Activated T-helper 9 cell treated with anti-CD3 and anti-CD28 coated beads, Interleukin-2, amount 50 U/mL, for 16 hours (primary cell): ENCODE measurements at regions not wholly inside any gene's neighbourhood (a gene's known extent, or its start where the extent isn't known, plus 50 kb on each side); places are given as distances from the start of the nearest gene placed in this dataset.
"Not testable (repeated sequence)": the region's sequence is repeated elsewhere in the genome, so short reads cannot be mapped to it uniquely, and the experiment has no call there.

ENCODE experiments used
- DNase-seq: peaks from one replicate; pipeline ENCODE4 v3.0.0-alpha.2; 2020; ENCODE audit warnings: low read depth

- DNase-seq = no peak
Measured at GRCh38 chr3:15903759-15904720, 106.3 kb upstream of the ANKRD28 start.

GRCh38 chr3:15905041-15905440, 107.3 kb upstream of the ANKRD28 start:
- DNase-seq = no peak

GRCh38 chr3:15907403-15907802, 109.6 kb upstream of the ANKRD28 start:
- not testable (repeated sequence) for DNase-seq

- DNase-seq = no peak
Measured at GRCh38 chr3:15918988-15919387, 121.2 kb upstream of the ANKRD28 start.

- DNase-seq = no peak
Measured at GRCh38 chr3:15919971-15920370, 122.2 kb upstream of the ANKRD28 start.

GRCh38 chr3:15923640-15924405, 126.0 kb upstream of the ANKRD28 start:
- DNase-seq = no peak

GRCh38 chr3:15924914-15925313, 127.1 kb upstream of the ANKRD28 start:
- DNase-seq = no peak

GRCh38 chr3:15926871-15927270, 129.1 kb upstream of the ANKRD28 start:
- no peak for DNase-seq

GRCh38 chr3:15927969-15928368, 130.2 kb upstream of the ANKRD28 start:
- DNase-seq = no peak

GRCh38 chr3:15929944-15930571, 132.3 kb upstream of the ANKRD28 start:
- DNase-seq = no peak

- no peak for DNase-seq
Measured at GRCh38 chr3:15932348-15933300, 134.8 kb upstream of the ANKRD28 start.

- no peak for DNase-seq
Measured at GRCh38 chr3:15933439-15934139, 135.8 kb upstream of the ANKRD28 start.

GRCh38 chr3:15934389-15935195, 136.8 kb upstream of the ANKRD28 start:
- DNase-seq = no peak

GRCh38 chr3:15936312-15936711, 138.5 kb upstream of the ANKRD28 start:
- DNase-seq = no peak

GRCh38 chr3:15940641-15941040, 142.9 kb upstream of the ANKRD28 start:
- no peak for DNase-seq

GRCh38 chr3:15941457-15941856, 143.7 kb upstream of the ANKRD28 start:
- DNase-seq = not testable (repeated sequence)

- DNase-seq = no peak
Measured at GRCh38 chr3:15941958-15942357, 144.2 kb upstream of the ANKRD28 start.

GRCh38 chr3:15942462-15942861, 144.7 kb upstream of the ANKRD28 start:
- DNase-seq = no peak

- DNase-seq = no peak
Measured at GRCh38 chr3:15942936-15943335, 145.2 kb upstream of the ANKRD28 start.

GRCh38 chr3:15948388-15948787, 150.6 kb upstream of the ANKRD28 start:
- no peak for DNase-seq
